Brain pericyte (primary cell): ENCODE measurements at regions not wholly inside any gene's neighbourhood (a gene's known extent, or its start where the extent isn't known, plus 50 kb on each side); places are given as distances from the start of the nearest gene placed in this dataset.
A peak's percentile ranks its signal among the peaks of the same experiment; 100 is the strongest.
"Not testable (repeated sequence)": the region's sequence is repeated elsewhere in the genome, so short reads cannot be mapped to it uniquely, and the experiment has no call there.

Experiments
- DNase-seq: peaks from one replicate; pipeline ENCODE4 v3.0.0-alpha.2; 2012; ENCODE audit warnings: low read depth, low spot score

DNA sequence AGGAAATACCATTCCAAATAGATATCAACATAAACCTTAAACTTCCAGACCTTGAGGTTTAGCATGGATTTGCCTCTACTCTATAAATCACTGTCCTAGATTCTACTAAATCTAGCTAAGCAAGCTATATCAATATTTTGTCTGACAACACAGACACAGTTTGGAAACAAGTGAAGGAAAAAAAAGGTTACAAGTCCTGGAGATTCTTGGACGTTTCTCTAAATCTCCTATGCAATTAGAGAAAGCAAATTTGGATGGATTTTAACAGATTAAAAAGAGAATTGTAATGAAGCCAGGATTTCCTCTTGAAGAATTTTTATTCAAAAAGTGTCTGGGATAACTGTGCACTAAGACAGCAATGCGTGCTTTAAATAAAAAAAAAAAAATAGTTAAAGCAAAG, 441.1 kb upstream of the DPH6 start:
- no peak for DNase-seq

DNA sequence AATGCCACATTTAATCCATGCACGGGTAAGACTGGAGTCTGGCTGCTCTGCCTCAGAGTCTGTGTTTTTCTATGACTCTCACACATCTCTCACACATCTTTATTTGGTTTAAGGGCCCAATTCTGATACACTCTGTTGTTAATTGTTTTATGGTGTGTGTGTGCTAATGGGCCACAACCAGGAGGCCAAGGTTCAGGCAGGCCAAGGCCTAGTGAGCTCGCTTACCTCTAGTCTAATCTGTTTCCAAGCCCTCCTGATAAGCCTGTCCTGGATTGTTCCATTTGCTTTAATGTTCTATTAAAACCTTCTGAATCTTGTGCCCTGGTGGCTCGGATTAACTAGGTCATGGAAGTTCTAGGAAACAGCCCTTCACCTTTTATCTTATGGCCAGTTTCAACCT, 445.4 kb upstream of the DPH6 start:
- DNase-seq, result no peak

DNA sequence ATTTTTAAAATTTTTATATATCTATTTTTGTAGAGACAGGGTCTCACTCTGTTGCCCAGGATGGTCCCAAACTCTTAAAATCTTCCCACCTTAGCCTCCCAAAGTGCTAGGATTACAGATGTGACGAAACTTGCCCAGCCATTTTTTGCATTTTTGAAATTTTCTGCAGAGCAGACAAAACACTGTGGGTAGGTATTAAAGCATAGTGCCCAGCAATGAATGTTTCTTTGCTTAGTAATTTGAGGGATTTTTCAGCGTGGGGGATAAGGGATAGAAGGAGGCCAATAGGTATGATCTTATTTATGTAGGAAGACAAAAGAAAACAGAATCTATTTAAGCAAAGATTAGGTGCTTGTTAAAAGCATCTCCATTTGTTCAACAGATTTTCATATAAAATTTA, 446.8 kb upstream of the DPH6 start:
- no peak for DNase-seq

DNA sequence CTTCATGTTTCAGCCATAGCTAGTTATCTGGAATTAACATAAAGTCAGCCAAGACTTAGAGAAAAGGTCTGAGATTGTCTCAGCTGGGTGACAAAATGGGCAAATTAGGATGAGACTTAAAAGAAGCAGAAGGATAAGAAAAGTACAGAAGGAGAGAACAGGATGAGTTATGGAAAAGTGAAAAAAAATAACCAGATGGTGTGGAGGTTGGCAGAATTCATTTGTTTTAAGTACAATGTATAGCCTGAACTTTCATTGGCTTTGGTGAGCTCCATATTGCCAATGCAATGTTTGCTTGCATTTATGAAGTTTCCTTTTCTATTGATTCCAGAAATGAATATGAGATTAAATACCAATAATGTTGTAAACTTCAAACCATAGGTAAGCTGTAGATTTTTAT, 447.2 kb upstream of the DPH6 start:
- DNase-seq, result no peak

DNA sequence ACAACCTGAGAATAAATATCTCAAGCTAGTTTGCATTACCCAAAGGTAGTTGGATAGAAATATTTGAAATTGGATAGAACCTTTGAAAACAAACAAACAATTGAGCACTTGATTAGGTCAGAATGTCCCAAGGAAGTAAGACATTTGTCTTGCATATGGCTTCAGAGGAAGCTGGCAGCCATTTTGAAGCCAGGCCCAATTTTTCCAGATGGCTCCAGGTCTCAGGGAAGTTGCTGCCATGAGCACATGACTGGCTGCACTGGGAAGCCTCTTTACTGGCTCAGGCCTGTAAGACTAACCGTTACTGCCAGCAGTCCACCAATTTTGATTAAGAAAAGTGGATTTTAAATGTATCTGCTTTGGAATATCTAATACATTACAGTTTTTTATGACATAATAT, 448.9 kb upstream of the DPH6 start:
- DNase-seq, result no peak

DNA sequence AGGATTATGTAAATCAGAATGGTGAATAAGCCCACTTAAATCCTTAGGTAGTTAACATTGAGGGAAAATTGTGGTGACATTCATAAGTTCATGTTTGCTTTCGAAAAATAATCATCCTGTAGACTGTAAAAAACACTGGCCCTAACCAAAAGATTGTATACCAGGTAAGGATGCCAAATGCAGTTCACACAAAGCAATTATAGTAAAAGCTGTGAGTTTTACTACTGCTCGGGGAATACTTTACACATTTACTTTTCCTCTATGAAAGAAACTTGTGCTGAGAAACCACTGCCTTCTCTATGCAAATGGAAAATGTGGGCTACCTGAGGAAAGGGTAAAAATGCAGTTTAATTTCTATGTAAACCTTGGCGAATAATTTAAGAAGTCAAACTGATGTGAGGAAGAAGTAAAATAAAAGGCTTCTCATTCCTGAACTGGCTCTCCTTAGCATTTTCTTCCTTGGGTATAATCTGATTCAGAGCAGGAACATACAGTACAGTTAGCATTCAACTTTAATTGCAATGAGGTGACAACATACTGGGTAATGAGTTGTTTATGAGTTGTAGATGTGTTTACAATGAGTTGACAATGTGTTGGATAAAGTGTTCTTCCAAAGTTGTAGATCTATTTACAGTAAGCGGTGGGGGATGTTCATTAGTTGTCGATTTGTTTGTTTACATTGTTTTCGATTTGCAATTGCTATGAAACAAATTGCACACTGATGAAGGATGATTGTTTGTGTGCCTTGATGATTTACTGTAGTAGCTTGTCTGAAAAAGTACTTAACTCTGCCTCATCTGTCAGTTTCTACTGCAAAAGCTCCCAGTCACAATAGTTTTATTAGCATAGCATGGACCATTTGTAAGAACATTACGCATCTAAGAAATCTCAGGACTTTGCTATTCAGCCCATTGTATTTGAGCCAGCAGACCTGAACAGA, 453.0 kb upstream of the DPH6 start:
- no peak for DNase-seq

DNA sequence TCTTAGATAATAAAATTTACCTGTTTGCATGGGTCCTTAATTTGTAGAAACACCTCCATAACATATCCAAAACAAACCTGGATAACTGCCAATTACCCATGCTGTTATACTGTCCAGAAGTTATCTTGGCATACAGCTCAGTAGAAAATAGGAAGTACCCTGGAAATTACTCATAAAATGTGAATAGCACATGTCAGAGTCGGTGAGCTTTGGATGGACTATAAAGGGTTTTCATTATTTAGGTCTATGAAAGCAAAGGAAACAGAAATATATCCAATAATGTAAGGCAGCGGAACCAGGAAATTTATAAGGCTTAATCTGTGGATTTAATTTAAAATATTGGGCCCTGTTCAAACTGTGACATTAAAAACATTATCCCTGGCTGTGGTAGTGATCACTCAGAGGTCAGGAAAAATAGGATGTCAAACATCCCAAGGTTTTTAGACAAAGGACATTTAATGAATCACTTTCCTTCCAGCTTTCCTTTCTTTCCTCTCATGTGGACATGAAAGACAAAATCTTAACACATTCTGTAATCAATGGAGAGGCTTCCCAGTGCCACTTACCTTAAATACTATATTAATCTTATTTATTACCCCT, 459.0 kb upstream of the DPH6 start:
- DNase-seq, result no peak

DNA sequence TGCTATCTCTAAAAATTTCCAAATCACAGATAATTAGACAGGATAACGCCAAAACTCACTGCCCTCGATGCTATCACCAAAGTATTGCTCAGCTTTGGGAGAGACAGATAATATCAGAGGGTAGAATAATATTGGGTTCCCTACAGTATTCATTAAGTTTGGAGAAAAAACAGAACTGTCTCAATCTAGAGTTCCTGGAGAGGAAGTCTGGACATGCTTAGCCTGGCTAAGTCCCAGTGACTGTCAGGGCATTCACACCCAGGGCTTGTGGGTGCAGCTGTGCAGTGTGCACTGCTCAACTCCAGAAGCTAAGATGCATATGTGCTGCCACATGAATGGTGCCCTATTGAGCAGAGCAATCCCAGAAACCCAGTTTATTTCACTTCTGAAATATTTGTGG, 459.6 kb upstream of the DPH6 start:
- DNase-seq, result no peak

DNA sequence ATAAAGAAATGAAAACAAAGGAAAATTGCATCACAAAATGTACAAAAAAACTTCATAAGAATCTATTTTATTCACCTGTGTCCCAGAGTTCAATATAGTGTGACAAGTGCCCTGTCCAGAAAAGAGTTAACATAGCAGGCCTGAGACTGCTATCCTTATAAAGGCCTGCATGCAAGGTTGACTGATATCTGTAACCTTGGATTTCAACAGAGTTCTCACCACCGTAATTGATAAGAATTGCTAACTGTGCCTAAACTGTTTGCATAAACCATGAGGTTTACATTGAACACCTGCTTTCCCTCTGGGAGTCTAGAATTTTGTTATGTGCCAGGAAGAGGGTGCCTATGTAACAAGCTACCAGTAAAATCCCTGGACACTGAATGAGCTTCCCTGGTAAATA, 461.7 kb upstream of the DPH6 start:
- no peak for DNase-seq

DNA sequence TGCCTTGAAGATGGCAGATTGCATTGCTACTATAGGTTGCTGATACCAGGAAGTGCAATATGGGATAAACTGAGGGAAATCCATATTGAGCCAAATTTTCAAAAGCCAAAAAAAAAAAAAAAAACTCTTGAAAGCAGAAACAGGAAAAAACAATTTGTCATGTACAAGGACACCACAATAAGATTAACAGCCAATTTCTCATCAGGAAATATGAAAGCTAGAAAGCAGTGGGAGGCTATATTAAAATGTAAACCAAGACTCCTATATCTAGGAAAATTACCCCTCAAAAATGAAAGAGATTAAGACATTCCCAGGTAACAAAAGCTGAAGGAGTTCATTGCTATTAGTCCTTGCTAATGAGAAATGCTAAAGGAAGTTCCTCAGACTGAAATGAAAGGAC, 462.8 kb upstream of the DPH6 start:
- no peak for DNase-seq

DNA sequence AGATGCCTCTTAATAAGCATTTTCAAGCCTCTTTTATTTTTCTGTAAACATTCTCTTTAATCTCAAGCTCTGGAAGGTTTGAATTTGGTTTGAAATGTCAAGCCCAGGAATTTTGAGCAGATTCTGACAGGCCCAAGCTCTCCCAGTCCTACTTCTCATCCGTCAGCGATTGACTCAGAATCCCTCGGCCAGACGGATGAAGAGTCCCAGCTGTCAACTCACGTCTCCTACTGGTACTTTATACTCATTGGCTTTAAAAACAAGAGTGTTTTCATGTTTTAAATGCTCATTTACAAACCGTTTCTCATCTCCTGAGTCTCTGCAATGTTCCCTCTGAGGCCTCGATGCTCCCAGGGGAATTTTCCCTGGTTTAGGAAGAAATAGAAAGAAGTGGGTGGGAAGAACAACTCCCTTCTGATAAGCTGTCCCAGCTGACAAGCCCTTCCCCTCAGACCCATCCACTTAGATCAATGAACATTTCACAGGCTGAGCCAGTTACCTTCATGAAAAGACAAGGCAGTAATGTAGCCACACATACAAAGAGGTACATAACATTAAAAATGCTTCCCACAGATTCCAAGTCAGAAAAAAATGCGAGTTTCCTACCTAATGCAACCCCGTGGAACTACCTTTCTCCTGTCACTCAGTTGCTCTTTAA, 478.2 kb upstream of the DPH6 start:
- DNase-seq, result no peak

DNA sequence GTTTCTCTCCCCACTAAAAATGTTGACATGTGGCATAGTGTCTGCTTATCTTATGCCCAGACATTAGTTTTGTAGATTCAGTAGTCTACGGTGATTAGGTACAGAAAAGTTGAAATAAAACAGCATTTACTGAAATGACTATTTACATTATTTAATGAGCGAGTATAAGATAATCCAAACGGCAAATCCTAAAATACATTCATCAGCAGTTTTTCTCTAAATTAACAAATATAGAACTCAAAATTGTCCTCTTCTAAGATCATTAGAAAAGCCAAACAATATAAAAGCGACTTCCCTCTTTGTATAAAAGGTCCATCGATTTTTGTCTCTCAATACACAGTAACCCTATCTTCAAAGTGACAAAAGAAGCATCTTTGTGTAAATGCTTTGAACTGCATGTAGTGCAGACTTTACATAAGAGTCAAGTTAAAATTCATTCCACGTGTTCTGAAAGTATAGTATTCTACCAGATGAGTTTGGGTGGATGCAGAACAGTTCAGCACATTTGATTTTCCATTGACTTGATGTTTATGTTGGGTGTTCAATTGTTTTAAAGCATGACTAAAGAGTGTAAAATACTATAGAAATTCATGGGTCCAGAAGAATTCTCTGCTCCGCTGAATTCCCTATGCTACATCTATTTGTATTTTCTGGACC, 480.8 kb upstream of the DPH6 start:
- DNase-seq, result no peak

DNA sequence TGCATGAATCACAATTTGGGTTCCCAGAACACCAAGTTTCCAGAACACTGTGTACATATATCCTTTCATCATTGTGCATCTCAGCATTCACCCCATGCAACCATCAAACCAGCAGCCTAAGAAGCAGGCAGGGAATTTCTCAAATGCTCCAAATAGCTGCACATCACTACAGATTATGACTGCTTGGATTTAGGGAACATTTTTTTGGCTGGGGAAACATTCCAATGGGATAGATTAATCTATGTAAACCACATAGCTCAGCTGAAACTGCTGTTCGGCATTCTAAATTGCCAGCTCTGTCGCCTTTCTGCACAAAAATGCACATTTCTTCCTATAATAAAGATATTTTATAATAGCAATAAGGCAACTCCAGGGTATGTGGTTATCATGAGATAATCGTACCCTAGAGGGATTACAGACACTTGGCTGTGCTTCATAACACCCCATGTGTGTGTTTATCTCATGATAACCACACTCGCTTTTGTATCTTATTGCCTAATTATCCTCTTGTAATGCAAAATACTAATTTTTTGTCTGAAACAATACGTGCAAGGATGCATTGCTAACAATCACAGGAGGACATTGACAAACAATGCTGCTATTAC, 483.7 kb upstream of the DPH6 start:
- no peak for DNase-seq

DNA sequence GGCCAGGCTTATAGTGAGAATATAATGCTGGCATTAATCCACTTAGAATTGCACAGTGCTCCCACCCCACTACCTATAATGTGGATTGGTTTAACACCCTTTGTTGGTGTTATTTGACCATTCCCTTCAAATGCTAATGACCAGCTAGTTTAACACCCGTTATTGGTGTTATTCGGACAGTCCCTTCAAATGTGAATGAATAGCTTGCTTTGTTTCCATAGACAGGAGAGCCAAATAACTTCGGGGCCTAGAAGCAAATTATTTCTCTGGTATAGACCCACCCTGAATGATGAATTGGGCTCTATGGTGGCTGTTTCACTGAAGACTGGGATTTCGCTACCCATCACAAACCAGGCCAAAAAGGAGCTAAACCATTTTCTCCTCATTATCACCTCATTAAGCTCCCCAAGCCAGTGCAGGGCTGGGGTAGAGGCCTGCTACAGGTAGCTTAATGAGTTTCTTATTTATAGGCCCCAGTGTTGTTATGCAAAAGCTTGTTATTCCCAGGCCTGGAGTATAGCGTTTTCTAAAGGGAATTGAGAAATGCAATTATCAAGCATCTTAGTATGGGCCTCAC, 494.1 kb upstream of the DPH6 start:
- no peak for DNase-seq

DNA sequence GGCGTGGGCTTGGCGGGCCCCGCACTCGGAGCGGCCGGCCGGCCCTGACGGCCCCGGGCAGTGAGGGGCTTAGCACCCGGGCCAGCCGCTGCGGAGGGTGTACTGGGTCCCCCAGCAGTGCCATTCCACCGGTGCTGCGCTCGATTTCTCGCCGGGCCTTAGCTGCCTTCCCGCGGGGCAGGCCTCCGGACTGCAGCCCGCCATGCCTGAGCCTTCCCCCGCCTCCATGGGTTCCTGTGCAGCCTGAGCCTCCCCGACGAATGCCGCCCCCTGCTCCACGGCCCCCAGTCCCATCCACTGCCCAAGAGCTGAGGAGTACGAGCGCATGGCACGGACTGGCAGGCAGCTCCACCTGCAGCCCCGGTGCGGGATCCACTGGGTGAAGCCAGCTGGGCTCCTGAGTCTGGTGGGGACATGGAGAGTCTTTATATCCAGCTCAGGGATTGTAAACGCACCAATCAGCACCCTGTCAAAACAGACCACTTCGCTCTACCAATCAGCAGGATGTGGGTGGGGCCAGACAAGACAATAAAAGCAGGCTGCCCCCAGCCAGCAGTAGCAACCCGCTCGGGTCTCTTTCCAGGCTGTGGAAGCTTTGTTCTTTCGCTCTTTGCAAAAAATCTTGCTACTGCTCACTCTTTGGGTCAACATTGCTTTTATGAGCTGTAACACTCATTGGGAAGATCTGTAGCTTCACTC, 501.2 kb upstream of the DPH6 start:
- not testable (repeated sequence) for DNase-seq

DNA sequence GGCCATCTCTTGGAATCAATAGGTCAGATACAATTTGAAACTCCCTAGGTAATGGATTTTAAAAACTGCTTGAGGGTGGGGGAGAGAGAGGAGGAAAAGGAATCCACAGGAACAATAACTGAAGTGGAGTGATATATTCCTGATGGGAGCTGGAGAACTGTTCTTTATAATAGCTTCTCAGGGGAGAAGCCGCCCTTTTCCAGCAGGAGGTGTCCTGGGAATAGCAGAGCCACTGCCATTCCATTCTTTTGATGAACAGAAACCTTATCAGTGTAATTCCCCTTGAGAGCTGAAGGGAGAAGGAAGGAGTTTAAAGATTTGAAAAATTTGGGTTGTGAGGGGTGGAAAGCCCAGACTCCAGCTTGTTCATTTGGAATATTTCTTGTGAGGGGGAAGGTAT, 504.9 kb upstream of the DPH6 start:
- DNase-seq, result no peak

DNA sequence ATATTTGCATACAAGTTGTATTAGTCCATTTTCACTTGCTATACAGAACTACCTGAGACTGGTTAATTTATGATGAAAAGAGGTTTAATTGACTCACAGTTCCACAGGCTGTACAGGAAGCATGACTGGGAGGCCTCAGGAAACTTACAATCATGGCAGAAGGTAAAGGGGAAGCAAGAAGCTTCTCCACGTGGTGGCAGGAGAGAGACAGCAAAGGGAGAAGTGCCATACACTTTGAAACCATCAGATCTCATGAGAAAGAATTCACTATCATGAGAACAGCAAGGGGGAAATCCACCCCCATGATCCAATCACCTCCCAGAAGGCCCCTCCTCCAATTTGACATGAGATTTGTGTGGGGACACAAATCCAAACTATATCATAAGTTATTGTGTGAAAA, 506.7 kb upstream of the DPH6 start:
- DNase-seq, result not testable (repeated sequence)

DNA sequence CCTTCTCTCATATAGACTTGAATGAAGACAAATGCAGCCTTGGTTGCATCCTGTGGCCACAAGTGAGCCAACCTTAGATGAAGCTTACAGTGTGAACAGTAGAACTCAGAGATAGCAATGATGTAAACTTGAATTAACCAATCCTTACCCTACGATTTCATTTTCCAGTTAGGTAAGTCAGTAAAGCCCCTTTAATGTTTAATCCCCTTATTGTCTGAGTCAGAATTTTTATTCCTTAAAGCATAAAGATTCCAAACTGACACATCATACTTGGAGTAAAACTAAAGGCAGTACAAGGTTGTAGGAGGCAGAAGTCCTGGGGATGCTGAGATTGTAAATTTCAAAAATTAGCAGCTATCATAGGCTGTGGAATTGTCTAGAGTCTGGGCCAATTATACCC, 507.8 kb upstream of the DPH6 start:
- no peak for DNase-seq

DNA sequence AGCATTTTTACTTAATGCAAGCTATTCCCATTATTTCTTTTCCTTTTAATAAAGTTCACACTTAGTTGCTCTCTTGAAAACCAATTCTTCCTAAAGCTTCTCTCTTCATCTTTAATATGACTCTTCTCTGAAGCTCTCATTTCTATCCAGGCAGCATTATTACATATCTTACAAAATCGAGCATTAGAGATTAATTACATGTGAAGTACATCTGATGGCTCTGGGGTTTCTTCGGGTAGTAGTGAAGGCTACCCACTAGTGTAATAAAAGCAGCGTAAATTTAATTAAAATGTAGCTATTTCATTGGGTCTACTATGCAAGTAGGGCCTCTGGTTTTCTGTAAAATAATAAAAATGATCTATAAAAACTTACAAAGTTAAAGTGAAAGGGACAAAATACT, 513.6 kb upstream of the DPH6 start:
- DNase-seq, result no peak

DNA sequence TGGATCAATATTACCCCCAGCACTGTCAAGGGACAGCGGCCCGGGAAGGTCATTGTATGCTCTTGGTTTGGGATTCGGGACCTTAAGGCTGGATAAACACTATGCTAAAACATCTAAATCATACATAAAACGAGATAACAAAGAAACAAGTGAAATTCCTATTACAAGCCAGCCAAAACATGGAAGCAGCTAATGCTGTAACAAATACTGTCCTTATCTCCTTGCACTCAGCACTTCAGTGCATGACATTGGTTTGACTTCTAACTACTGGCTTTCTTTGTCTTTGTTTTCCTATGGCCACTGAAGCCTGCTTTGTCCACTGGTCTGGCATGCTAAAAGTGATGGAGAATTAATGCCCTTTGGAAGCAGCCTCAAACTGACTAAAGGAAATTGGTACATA, 516.4 kb upstream of the DPH6 start:
- peak; percentile 3 for DNase-seq

DNA sequence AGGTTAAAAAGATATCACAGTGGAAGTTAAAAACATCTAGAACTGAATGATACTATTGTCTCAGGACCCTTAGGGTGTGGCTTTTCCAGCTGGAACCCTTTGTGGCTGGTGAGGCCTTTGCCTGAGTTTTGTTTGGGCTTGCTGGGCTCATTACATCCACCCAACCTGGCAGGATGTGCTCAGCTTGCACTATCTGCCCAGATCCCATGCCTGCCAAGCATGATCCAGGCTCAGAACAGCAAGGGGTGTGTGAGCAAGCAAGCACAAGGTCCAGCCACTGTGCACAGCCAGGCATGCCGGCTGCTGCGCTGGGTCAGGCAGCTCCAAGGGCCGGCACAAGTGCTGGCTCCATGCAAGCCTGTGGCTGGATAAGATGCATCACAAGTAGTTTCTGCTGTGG, 512.7 kb upstream of the CDIN1 start:
- DNase-seq, result no peak
